ENCODE measurements at regions not wholly inside any gene's neighbourhood (a gene's known extent, or its start where the extent isn't known, plus 50 kb on each side); places are given as distances from the start of the nearest gene placed in this dataset.

DNA sequence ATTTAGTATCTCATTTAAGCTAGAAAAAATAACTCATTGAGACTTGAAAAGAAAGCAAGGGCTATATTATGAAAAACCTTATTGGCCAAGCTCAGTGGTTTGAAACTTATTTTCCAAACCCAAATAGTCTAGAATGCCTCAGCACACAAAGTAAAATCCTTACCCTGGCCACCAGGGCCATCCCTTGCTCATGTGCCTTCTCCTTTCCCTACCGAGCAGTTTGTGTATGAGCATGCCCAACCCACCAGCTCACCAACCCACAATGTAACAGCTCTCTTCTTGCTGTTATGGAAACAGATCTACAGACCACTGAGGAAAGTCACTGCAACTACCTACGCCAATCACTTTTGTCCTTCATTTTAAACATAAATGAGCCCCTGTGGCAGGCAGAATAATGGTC is 79.6 kb upstream of the CARMIL1 start:
- H3K4me1 ChIP-seq (ENCODE audit: control insufficient read depth, insufficient read depth, low read length), result no peaks in the 10 kb centered on the region
- no peak overlapping the region for H3K18ac ChIP-seq (ENCODE audit: low read depth, low read length)
- H3K36me3 ChIP-seq (ENCODE audit: control insufficient read depth, insufficient read depth, low read length), result no peaks in the 10 kb centered on the region
- POLR2A ChIA-PET (ENCODE audit: unreplicated experiment), result no interaction called here
- H3K23ac ChIP-seq (ENCODE audit: low read depth, low read length), result no peak overlapping the region
- WGBS, 2 experiments (ENCODE audit: extremely low coverage in 2 of 2, insufficient read length in 1 of 2), result 100% methylated on average over 1 of the region's 2 CpGs; no CpG with 5 or more reads in 1 of the 2 experiments
- no peak overlapping the region for H2BK20ac ChIP-seq (ENCODE audit: low read depth, low read length)
- no peak overlapping the region for H2AK9ac ChIP-seq (replicated peaks; ENCODE audit: low read depth, low read length, poor library complexity)
- H3K27me3 ChIP-seq (ENCODE audit: control insufficient read depth, insufficient read depth, low read length), result no peaks in the 10 kb centered on the region
- H2BK120ac ChIP-seq (ENCODE audit: low read depth, low read length), result no peak overlapping the region
- no peaks in the 10 kb centered on the region for H3K9me3 ChIP-seq (ENCODE audit: control insufficient read depth, insufficient read depth, low read length)
- H3K14ac ChIP-seq (replicated peaks; ENCODE audit: low read depth, low read length), result no peak overlapping the region
- intact Hi-C loops (cut with micrococcal nuclease) (no loop called here), in situ Hi-C loops (cut with MboI; ENCODE audit: low sequenced_read_pairs) (no loop called here), dilution Hi-C loops (cut with HindIII; ENCODE audit: low sequenced_read_pairs, unreplicated experiment) (no loop called here)
- H3K9ac ChIP-seq (ENCODE audit: low read depth, low read length), result no peak overlapping the region
- no peak overlapping the region for H3K27ac ChIP-seq (ENCODE audit: insufficient read depth, low read length)
- H3K4me3 ChIP-seq (ENCODE audit: insufficient read depth, low read depth, low read length), result no peak overlapping the region
- H2BK15ac ChIP-seq (ENCODE audit: low read depth, low read length), result no peak overlapping the region
- no peak overlapping the region for H4K8ac ChIP-seq (ENCODE audit: low read depth in 2 of 2, low read length in 2 of 2)
- H3K79me1 ChIP-seq (ENCODE audit: low read depth in 1 of 2, low read length in 2 of 2), result no peaks in the 10 kb centered on the region
- ATAC-seq (ENCODE audit: low read depth), result no peak
- H2BK5ac ChIP-seq (ENCODE audit: low read depth, low read length, poor library complexity, severe bottlenecking), result no peak overlapping the region
- no peak overlapping the region for H4K91ac ChIP-seq (ENCODE audit: insufficient read depth, low read depth, low read length)
- TF ChIP-seq MXI1 (IDR thresholded peaks at IDR 0.05; ENCODE audit: borderline replicate concordance, low read depth, low read length), result no peak
- TF ChIP-seq BHLHE40 (IDR thresholded peaks at IDR 0.05; ENCODE audit: low read depth, low read length), result no peak
- no peak for TF ChIP-seq FOS (IDR thresholded peaks at IDR 0.05; ENCODE audit: low read depth, low read length)
- TF ChIP-seq, protein P1, sequence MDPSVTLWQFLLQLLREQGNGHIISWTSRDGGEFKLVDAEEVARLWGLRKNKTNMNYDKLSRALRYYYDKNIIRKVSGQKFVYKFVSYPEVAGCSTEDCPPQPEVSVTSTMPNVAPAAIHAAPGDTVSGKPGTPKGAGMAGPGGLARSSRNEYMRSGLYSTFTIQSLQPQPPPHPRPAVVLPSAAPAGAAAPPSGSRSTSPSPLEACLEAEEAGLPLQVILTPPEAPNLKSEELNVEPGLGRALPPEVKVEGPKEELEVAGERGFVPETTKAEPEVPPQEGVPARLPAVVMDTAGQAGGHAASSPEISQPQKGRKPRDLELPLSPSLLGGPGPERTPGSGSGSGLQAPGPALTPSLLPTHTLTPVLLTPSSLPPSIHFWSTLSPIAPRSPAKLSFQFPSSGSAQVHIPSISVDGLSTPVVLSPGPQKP (IDR thresholded peaks at IDR 0.05; ENCODE audit: borderline replicate concordance, low read depth, low read length), result no peak
- TF ChIP-seq RFX5 (IDR thresholded peaks at IDR 0.05; ENCODE audit: low read depth, low read length), result no peak
- TF ChIP-seq SMC3 (IDR thresholded peaks at IDR 0.05; ENCODE audit: low read depth, low read length), result no peak
- no peak for TF ChIP-seq CEBPB (IDR thresholded peaks at IDR 0.05; ENCODE audit: low read depth, low read length)
- no peak overlapping the region for H3K56ac ChIP-seq (ENCODE audit: extremely low read depth, insufficient read depth, low read length)
- H3K9me1 ChIP-seq (ENCODE audit: insufficient read depth, low read length), result no peaks in the 10 kb centered on the region
- no peak overlapping the region for H3K4ac ChIP-seq (ENCODE audit: low read depth, low read length)
- BruUV-seq (replicated peaks), result no TSS peak
- CTCF ChIA-PET, result no interaction called here
- no peaks in the 10 kb centered on the region for H4K20me1 ChIP-seq (ENCODE audit: insufficient read depth, low read length)
- H4K5ac ChIP-seq (ENCODE audit: low read depth, low read length), result no peak overlapping the region
- H2AFZ ChIP-seq (replicated peaks; ENCODE audit: low read length, poor library complexity), result no peak overlapping the region
- no peak overlapping the region for H3K4me2 ChIP-seq (ENCODE audit: low read depth, low read length)
- H2AK5ac ChIP-seq (ENCODE audit: low read depth, low read length), result peak overlapping the region; percentile 51
- no peak for DNase-seq

Data from IMR-90 (cell line).